AG04450 (cell line): ENCODE measurements at regions not wholly inside any gene's neighbourhood (a gene's known extent, or its start where the extent isn't known, plus 50 kb on each side); places are given as distances from the start of the nearest gene placed in this dataset.

ENCODE experiments used
- CTCF ChIA-PET: fragments of 300-600, 350-600 bp; formaldehyde crosslinking; extraction: SDS; loops from one replicate; lab custom pipeline; 2022; ENCODE audit warnings: antibody characterized with exemption, inconsistent platforms; lab: Charles Lee
- POLR2A ChIA-PET: fragments of 350-600 bp; formaldehyde crosslinking; extraction: SDS; loops from one replicate; lab custom pipeline; 2021; ENCODE audit warnings: antibody characterized with exemption, inconsistent platforms; lab: Yijun Ruan, JAX
- DNase-seq: peaks from one replicate; pipeline ENCODE4 v3.0.0-alpha.2; 2011; ENCODE audit warnings: low read depth, low spot score
- H3K27ac ChIP-seq: one replicate; pipeline ENCODE4 v1.5.1; 2012; ENCODE audit warnings: low read depth, low read length, control low read depth
- H3K27me3 ChIP-seq: one replicate; pipeline ENCODE4 v1.6.0; 2012; ENCODE audit warnings: low read length; ENCODE audit not compliant: control insufficient read depth, insufficient read depth
- H3K4me3 ChIP-seq: 2 replicates; pipeline ENCODE4 v1.5.1; 2011; ENCODE audit warnings: mild to moderate bottlenecking, low read depth, low read length, control low read depth
- H3K9me3 ChIP-seq: 2 replicates; pipeline ENCODE4 v1.5.1; 2012; ENCODE audit warnings: low read length; ENCODE audit not compliant: control insufficient read depth, insufficient read depth
- CTCF ChIP-seq: IDR thresholded peaks from 2 replicates; pipeline ENCODE4 v1.5.1; 2011; ENCODE audit warnings: low read depth, low read length, control low read depth, inconsistent platforms

DNA sequence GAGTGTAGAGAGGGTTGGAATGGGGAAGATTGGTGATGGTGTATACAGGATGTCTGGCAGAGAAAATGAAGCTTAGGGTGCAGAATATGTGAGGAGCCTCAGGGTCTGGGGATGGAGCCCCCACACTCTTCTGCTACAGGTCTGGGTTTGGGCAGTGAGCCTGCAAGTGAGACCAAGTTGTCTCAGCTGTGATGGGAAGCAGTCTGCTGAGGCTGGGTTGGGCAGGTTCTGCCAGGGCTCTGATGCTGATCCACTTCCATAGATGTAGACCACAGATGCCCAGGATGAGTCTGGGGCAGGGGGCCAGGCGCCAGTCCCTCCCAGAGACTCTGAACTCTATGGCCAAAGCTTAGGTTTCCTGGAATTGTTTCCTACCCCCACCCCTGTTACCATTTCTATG is 516.9 kb downstream of the PTPRU start:
- TF ChIP-seq CTCF: no peak
- no peaks in the 10 kb centered on the region for H3K9me3 ChIP-seq
- DNase-seq: no peak
- no peak overlapping the region for H3K27ac ChIP-seq
- ChIA-PET POLR2A (no interaction called here), CTCF (interaction anchor here (1.1 kb wide), 1 partner anchor 39 kb away, joined by 3 read pairs; no protein-coding TSS in a partner anchor)
- peaks cover 7% of the 10 kb centered on the region for H3K27me3 ChIP-seq
- H3K4me3 ChIP-seq: no peak overlapping the region

GRCh38 chr1:29752141-29752540 is 515.8 kb downstream of the PTPRU start:
- ChIA-PET CTCF (interaction anchor here (0.6 to 1.1 kb wide), 2 partner anchors 41 to 50 kb away, joined by 3 to 4 read pairs; no protein-coding TSS in a partner anchor), POLR2A (no interaction called here)
- H3K27ac ChIP-seq: no peak overlapping the region
- TF ChIP-seq CTCF: no peak
- no peak overlapping the region for H3K4me3 ChIP-seq
- no peak for DNase-seq
- H3K9me3 ChIP-seq: no peaks in the 10 kb centered on the region
- peaks cover 7% of the 10 kb centered on the region for H3K27me3 ChIP-seq

- POLR2A ChIA-PET: no interaction called here
- CTCF ChIA-PET: no interaction called here
- no peak overlapping the region for H3K4me3 ChIP-seq
- peaks cover 7% of the 10 kb centered on the region for H3K27me3 ChIP-seq
- no peak overlapping the region for H3K27ac ChIP-seq
- no peak for TF ChIP-seq CTCF
- H3K9me3 ChIP-seq: no peaks in the 10 kb centered on the region
- no peak for DNase-seq
Observed at GRCh38 chr1:29749024-29749945, 513.0 kb downstream of the PTPRU start.

GRCh38 chr1:29747196-29747595 is 510.9 kb downstream of the PTPRU start:
- H3K27ac ChIP-seq: no peak overlapping the region
- TF ChIP-seq CTCF: no peak
- ChIA-PET CTCF (no interaction called here), POLR2A (no interaction called here)
- no peaks in the 10 kb centered on the region for H3K9me3 ChIP-seq
- DNase-seq: no peak
- H3K27me3 ChIP-seq: peaks cover 5% of the 10 kb centered on the region
- no peak overlapping the region for H3K4me3 ChIP-seq

DNA sequence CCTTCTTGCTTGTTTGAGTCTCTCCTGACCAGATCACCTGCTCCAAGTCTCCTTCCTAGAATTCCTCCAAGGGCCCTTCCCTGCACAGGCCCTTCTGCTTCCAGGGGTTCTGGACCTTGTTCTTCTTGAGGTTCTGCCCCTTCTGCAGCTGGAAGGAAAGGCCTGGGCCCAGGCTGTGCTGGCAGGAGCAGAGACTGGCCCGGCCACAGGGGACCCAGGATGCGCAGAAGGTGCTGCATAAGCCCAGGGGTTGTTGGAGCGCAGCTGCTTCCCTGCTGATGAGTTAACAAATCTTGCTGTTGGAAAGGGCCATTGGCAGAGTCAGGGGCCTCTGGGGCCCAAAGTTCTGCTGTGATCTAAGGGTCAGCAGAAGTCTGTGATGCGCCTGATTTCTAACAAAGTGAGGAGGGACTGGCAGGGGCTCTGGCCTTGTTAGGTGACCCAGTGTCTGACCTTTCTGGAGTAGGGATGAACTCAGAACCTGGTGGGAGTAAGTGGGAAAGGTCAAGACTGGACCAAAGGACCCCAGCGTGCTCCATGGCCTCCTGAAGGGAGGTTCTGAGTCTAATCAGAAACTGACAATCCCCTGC is 509.8 kb downstream of the PTPRU start:
- no peak for DNase-seq
- TF ChIP-seq CTCF: no peak
- H3K9me3 ChIP-seq: no peaks in the 10 kb centered on the region
- no peak overlapping the region for H3K4me3 ChIP-seq
- ChIA-PET POLR2A (no interaction called here), CTCF (no interaction called here)
- no peak overlapping the region for H3K27ac ChIP-seq
- peaks cover 7% of the 10 kb centered on the region for H3K27me3 ChIP-seq
